Upper lobe of left lung (tissue), 6 donors: ENCODE measurements at regions not wholly inside any gene's neighbourhood (a gene's known extent, or its start where the extent isn't known, plus 50 kb on each side); places are given as distances from the start of the nearest gene placed in this dataset.

Experiments
- ATAC-seq, 2 donors: fragments of 200-7000 bp; cut with Tn5 transposase; one replicate each; pipeline ENCODE4 v1.9.1; 2022; ENCODE audit warnings: mild to moderate bottlenecking in 2 of 2, moderate library complexity in 2 of 2; ENCODE audit not compliant: low FRiP score in 2 of 2
- DNase-seq, 2 donors: peaks; one replicate each; pipeline ENCODE4 v3.0.0-alpha.2; 2019 to 2020
- H3K27ac ChIP-seq, 4 donors: fragments of 200-600 bp; sonication (generic); one replicate each; pipeline ENCODE4 v1.5.1; 2016 to 2019
- H3K27me3 ChIP-seq, 4 donors: fragments of 200-600 bp; sonication (generic); one replicate each; pipeline ENCODE4 v1.5.1; 2017 to 2019
- H3K36me3 ChIP-seq, 4 donors: fragments of 200-600 bp; sonication (generic); one replicate each; pipeline ENCODE4 v1.5.1; 2016 to 2019
- H3K4me1 ChIP-seq, 4 donors: fragments of 200-600 bp; sonication (generic); one replicate each; pipeline ENCODE4 v1.5.1; 2018 to 2019
- H3K4me3 ChIP-seq, 4 donors: fragments of 200-600 bp; sonication (generic); one replicate each; pipeline ENCODE4 v1.5.1; 2017 to 2019; ENCODE audit warnings: mild to moderate bottlenecking in 2 of 4, moderate library complexity in 1 of 4
- H3K9me3 ChIP-seq, 4 donors: fragments of 200-600 bp; sonication (generic); one replicate each; pipeline ENCODE4 v1.5.1; 2018 to 2019
- CTCF ChIP-seq, 6 experiments: fragments of 450-650 bp in 4 of 6; fragments of 200-600 bp in 2 of 6; sonication (generic) in 2 of 6; IDR thresholded peaks; one replicate each; pipeline ENCODE4 v1.5.1; 2016 to 2019; ENCODE audit warnings: antibody characterized with exemption in 6 of 6
- EP300 ChIP-seq, 4 donors: sonication (generic); formaldehyde crosslinking; IDR thresholded peaks; one replicate each; pipeline ENCODE4 v1.5.1; 2017; ENCODE audit warnings: antibody characterized with exemption in 4 of 4, control low read depth in 2 of 4
- POLR2A ChIP-seq, 4 donors: fragments of 450-650 bp; IDR thresholded peaks; one replicate each; pipeline ENCODE4 v1.5.1; 2016 to 2017; ENCODE audit warnings: antibody characterized with exemption in 4 of 4, mild to moderate bottlenecking in 2 of 4
- POLR2AphosphoS5 ChIP-seq, 2 donors: sonication (generic); formaldehyde crosslinking; IDR thresholded peaks; one replicate each; pipeline ENCODE4 v1.5.1; 2017; ENCODE audit warnings: antibody characterized with exemption in 2 of 2
- WGBS, 2 donors: methylation state at CpG; one replicate each; pipeline ENCODE4 v1.1.5; 2017 to 2018; 5-methylcytosine and 5-hydroxymethylcytosine counted together
- donor health status: DM: no; HTN: no; CAD: no; lungs with moderate emphysema.
- donor health status: DM: no; HTN: yes; CAD: no; lungs with severe emphysema.

DNA sequence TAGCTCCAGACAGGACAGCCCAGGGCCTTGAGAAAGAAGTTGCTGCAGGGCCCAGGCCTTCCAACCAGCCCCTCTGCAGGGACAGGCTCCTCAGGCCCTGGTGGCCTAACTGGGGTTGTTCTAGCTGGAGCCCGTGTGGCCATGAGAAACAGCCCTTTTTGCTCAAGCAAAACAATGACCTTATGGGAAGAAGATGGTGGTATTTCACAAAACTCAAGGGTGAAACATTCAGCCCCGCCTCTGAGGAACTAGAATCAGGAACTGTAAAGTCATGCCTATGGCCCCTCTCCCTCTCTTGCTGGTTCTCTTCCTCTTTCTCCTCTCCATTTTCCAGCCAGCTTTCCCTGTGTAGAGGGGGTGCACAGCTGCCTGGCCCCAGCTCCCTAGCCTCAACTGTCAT is 273.3 kb downstream of the RPLP1 start:
- H3K4me1 ChIP-seq: peaks cover 3 to 17% (median 11%) of the 10 kb centered on the region in 4 donors
- no peaks in the 10 kb centered on the region for H3K36me3 ChIP-seq
- 72 to 94% methylated on average over 2 of the region's 2 CpGs for WGBS, 2 donors
- ATAC-seq: peak; percentile 54 to 64
- peak in 1 of 2 donors; percentile 37 for TF ChIP-seq POLR2AphosphoS5 (IDR thresholded peaks at IDR 0.05)
- peak in 1 of 6 experiments; percentile 29 for TF ChIP-seq CTCF (IDR thresholded peaks at IDR 0.05)
- TF ChIP-seq EP300 (IDR thresholded peaks at IDR 0.05): no peak
- DNase-seq: peak; percentile 14 to 51
- no peaks in the 10 kb centered on the region for H3K9me3 ChIP-seq
- H3K27me3 ChIP-seq: no peaks in the 10 kb centered on the region
- H3K4me3 ChIP-seq: no peak overlapping the region
- H3K27ac ChIP-seq: peak overlapping the region; percentile 46 to 82 (median 68)

GRCh38 chr15:69727121-69727924 is 274.7 kb downstream of the RPLP1 start:
- TF ChIP-seq EP300 (IDR thresholded peaks at IDR 0.05) (no peak), CTCF (IDR thresholded peaks at IDR 0.05) (no peak), POLR2AphosphoS5 (IDR thresholded peaks at IDR 0.05) (no peak)
- Histone ChIP-seq H3K27me3 (no peaks in the 10 kb centered on the region), H3K4me1 (peaks cover 3 to 14% (median 10%) of the 10 kb centered on the region in 4 donors), H3K27ac (peak overlapping the region in 2 of 4 donors; percentile 77 to 82), H3K4me3 (no peak overlapping the region), H3K36me3 (no peaks in the 10 kb centered on the region), H3K9me3 (no peaks in the 10 kb centered on the region)
- 81 to 97% methylated on average over 8 of the region's 8 CpGs for WGBS, 2 donors
- ATAC-seq: no peak
- DNase-seq: no peak

- no peak for ATAC-seq
- DNase-seq: no peak
- WGBS, 2 donors: 54 to 74% methylated on average over 9 of the region's 9 CpGs
Observed at GRCh38 chr15:69729167-69729748, 276.6 kb downstream of the RPLP1 start.

GRCh38 chr15:69730281-69731080 is 277.9 kb downstream of the RPLP1 start:
- Histone ChIP-seq H3K9me3 (no peaks in the 10 kb centered on the region), H3K4me3 (no peak overlapping the region), H3K27ac (no peak overlapping the region), H3K27me3 (no peaks in the 10 kb centered on the region), H3K4me1 (peaks cover 0 to 11% (median 0%) of the 10 kb centered on the region in 4 donors), H3K36me3 (no peaks in the 10 kb centered on the region)
- DNase-seq: no peak
- ATAC-seq: no peak
- WGBS, 2 donors: 78 to 86% methylated on average over 13 of the region's 13 CpGs
- TF ChIP-seq POLR2AphosphoS5 (IDR thresholded peaks at IDR 0.05) (no peak), CTCF (IDR thresholded peaks at IDR 0.05) (no peak), EP300 (IDR thresholded peaks at IDR 0.05) (no peak), POLR2A (IDR thresholded peaks at IDR 0.05) (no peak)

More at GRCh38 chr15:69729167-69729748, 276.6 kb downstream of the RPLP1 start:
- peaks cover 0 to 11% (median 2%) of the 10 kb centered on the region in 4 donors for H3K4me1 ChIP-seq
- H3K36me3 ChIP-seq: no peaks in the 10 kb centered on the region
- no peak overlapping the region for H3K27ac ChIP-seq
- no peaks in the 10 kb centered on the region for H3K9me3 ChIP-seq
- TF ChIP-seq POLR2AphosphoS5 (IDR thresholded peaks at IDR 0.05) (no peak), POLR2A (IDR thresholded peaks at IDR 0.05) (no peak), CTCF (IDR thresholded peaks at IDR 0.05) (peak; percentile 50 to 68 (median 60)), EP300 (IDR thresholded peaks at IDR 0.05) (no peak)
- no peaks in the 10 kb centered on the region for H3K27me3 ChIP-seq
- H3K4me3 ChIP-seq: no peak overlapping the region
